ENCODE measurements at regions not wholly inside any gene's neighbourhood (a gene's known extent, or its start where the extent isn't known, plus 50 kb on each side); places are given as distances from the start of the nearest gene placed in this dataset.

DNA sequence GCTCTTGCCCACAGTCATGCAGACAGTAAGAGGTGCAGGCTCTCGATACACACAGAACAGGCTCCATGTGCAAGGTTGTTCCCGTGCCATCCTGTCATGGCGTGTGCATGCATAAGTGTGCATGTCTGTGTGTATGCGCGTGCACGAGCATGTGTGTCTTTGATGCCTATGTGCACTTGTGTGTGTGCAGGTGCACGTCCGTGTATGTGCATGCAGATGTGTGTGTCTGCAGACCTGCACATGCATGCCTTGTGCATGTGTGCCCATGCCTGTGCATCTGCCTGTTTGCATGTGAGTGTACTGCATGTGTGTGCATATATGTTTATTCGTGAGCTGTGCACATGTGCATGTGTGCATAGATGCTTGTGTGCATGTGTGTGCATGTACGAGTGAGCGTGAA, 309.8 kb downstream of the TMEM121 start (continued):
- TF ChIP-seq, protein P1, sequence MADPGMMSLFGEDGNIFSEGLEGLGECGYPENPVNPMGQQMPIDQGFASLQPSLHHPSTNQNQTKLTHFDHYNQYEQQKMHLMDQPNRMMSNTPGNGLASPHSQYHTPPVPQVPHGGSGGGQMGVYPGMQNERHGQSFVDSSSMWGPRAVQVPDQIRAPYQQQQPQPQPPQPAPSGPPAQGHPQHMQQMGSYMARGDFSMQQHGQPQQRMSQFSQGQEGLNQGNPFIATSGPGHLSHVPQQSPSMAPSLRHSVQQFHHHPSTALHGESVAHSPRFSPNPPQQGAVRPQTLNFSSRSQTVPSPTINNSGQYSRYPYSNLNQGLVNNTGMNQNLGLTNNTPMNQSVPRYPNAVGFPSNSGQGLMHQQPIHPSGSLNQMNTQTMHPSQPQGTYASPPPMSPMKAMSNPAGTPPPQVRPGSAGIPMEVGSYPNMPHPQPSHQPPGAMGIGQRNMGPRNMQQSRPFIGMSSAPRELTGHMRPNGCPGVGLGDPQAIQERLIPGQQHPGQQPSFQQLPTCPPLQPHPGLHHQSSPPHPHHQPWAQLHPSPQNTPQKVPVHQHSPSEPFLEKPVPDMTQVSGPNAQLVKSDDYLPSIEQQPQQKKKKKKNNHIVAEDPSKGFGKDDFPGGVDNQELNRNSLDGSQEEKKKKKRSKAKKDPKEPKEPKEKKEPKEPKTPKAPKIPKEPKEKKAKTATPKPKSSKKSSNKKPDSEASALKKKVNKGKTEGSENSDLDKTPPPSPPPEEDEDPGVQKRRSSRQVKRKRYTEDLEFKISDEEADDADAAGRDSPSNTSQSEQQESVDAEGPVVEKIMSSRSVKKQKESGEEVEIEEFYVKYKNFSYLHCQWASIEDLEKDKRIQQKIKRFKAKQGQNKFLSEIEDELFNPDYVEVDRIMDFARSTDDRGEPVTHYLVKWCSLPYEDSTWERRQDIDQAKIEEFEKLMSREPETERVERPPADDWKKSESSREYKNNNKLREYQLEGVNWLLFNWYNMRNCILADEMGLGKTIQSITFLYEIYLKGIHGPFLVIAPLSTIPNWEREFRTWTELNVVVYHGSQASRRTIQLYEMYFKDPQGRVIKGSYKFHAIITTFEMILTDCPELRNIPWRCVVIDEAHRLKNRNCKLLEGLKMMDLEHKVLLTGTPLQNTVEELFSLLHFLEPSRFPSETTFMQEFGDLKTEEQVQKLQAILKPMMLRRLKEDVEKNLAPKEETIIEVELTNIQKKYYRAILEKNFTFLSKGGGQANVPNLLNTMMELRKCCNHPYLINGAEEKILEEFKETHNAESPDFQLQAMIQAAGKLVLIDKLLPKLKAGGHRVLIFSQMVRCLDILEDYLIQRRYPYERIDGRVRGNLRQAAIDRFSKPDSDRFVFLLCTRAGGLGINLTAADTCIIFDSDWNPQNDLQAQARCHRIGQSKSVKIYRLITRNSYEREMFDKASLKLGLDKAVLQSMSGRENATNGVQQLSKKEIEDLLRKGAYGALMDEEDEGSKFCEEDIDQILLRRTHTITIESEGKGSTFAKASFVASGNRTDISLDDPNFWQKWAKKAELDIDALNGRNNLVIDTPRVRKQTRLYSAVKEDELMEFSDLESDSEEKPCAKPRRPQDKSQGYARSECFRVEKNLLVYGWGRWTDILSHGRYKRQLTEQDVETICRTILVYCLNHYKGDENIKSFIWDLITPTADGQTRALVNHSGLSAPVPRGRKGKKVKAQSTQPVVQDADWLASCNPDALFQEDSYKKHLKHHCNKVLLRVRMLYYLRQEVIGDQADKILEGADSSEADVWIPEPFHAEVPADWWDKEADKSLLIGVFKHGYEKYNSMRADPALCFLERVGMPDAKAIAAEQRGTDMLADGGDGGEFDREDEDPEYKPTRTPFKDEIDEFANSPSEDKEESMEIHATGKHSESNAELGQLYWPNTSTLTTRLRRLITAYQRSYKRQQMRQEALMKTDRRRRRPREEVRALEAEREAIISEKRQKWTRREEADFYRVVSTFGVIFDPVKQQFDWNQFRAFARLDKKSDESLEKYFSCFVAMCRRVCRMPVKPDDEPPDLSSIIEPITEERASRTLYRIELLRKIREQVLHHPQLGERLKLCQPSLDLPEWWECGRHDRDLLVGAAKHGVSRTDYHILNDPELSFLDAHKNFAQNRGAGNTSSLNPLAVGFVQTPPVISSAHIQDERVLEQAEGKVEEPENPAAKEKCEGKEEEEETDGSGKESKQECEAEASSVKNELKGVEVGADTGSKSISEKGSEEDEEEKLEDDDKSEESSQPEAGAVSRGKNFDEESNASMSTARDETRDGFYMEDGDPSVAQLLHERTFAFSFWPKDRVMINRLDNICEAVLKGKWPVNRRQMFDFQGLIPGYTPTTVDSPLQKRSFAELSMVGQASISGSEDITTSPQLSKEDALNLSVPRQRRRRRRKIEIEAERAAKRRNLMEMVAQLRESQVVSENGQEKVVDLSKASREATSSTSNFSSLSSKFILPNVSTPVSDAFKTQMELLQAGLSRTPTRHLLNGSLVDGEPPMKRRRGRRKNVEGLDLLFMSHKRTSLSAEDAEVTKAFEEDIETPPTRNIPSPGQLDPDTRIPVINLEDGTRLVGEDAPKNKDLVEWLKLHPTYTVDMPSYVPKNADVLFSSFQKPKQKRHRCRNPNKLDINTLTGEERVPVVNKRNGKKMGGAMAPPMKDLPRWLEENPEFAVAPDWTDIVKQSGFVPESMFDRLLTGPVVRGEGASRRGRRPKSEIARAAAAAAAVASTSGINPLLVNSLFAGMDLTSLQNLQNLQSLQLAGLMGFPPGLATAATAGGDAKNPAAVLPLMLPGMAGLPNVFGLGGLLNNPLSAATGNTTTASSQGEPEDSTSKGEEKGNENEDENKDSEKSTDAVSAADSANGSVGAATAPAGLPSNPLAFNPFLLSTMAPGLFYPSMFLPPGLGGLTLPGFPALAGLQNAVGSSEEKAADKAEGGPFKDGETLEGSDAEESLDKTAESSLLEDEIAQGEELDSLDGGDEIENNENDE (IDR thresholded peaks at IDR 0.05; ENCODE audit: insufficient replicate concordance, low read length): no peak
- TF ChIP-seq CTBP2 (IDR thresholded peaks at IDR 0.05; ENCODE audit: borderline replicate concordance, insufficient read depth, insufficient read length, low read length) (no peak), KDM4A (IDR thresholded peaks at IDR 0.05; ENCODE audit: low read depth, low read length, severe bottlenecking) (no peak), CBX8 (IDR thresholded peaks at IDR 0.05; ENCODE audit: borderline replicate concordance, low read depth, low read length) (no peak), POLR2A (IDR thresholded peaks at IDR 0.05; ENCODE audit: control extremely low read depth in 1 of 2, low read depth in 2 of 2, low read length in 2 of 2) (no peak)
- TF ChIP-seq, protein P2, sequence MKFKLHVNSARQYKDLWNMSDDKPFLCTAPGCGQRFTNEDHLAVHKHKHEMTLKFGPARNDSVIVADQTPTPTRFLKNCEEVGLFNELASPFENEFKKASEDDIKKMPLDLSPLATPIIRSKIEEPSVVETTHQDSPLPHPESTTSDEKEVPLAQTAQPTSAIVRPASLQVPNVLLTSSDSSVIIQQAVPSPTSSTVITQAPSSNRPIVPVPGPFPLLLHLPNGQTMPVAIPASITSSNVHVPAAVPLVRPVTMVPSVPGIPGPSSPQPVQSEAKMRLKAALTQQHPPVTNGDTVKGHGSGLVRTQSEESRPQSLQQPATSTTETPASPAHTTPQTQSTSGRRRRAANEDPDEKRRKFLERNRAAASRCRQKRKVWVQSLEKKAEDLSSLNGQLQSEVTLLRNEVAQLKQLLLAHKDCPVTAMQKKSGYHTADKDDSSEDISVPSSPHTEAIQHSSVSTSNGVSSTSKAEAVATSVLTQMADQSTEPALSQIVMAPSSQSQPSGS (IDR thresholded peaks at IDR 0.05; ENCODE audit: low read length): no peak

Data from H1 (cell line).